MM.1S (cell line): ENCODE measurements at regions not wholly inside any gene's neighbourhood (a gene's known extent, or its start where the extent isn't known, plus 50 kb on each side); places are given as distances from the start of the nearest gene placed in this dataset.

Source experiments
- CTCF ChIP-seq: fragments of 300-600 bp; sonication (generic); IDR thresholded peaks from 2 replicates; pipeline ENCODE4 v1.5.1; 2016; ENCODE audit warnings: antibody characterized with exemption, low read length, mixed read lengths
- EZH2 ChIP-seq: fragments of 300-600 bp; sonication (generic); optimal IDR thresholded peaks from 2 replicates; pipeline ENCODE3; 2017; ENCODE audit warnings: low read depth, mild to moderate bottlenecking, antibody characterized with exemption, low read length, mixed read lengths
- EZH2phosphoT487 ChIP-seq: fragments of 300-600 bp; sonication (generic); IDR thresholded peaks from 2 replicates; pipeline ENCODE4 v1.6.1; 2018; ENCODE audit warnings: antibody characterized with exemption, low read length

GRCh38 chr20:55216525-55217242 is 741.3 kb downstream of the DOK5 start:
- TF ChIP-seq CTCF (no peak), EZH2 (no peak), EZH2phosphoT487 (no peak)
